Hepatocyte (in vitro differentiated cells): ENCODE measurements at regions not wholly inside any gene's neighbourhood (a gene's known extent, or its start where the extent isn't known, plus 50 kb on each side); places are given as distances from the start of the nearest gene placed in this dataset.

ENCODE experiments used
- DNase-seq: peaks from one replicate; pipeline ENCODE4 v3.0.0-alpha.2; 2016; ENCODE audit warnings: low spot score
- H2AFZ ChIP-seq: fragments of 200-600 bp; sonication (generic); 2 replicates; pipeline ENCODE4 v1.6.0; 2016; ENCODE audit warnings: antibody characterized with exemption, mild to moderate bottlenecking
- H3K27ac ChIP-seq: fragments of 200-600 bp; sonication (generic); 2 replicates; pipeline ENCODE4 v1.5.1; 2016; ENCODE audit warnings: mild to moderate bottlenecking
- H3K27me3 ChIP-seq: fragments of 200-600 bp; sonication (generic); 2 replicates; pipeline ENCODE4 v1.6.1; 2016
- H3K36me3 ChIP-seq: fragments of 200-600 bp; sonication (generic); replicated peaks from 2 replicates; pipeline ENCODE4 v1.5.1; 2016; ENCODE audit warnings: low read depth; ENCODE audit not compliant: insufficient read depth
- H3K4me1 ChIP-seq: fragments of 200-600 bp; sonication (generic); 2 replicates; pipeline ENCODE4 v1.5.1; 2016; ENCODE audit warnings: mild to moderate bottlenecking, moderate library complexity; ENCODE audit not compliant: insufficient read depth
- H3K4me2 ChIP-seq: fragments of 200-600 bp; sonication (generic); 2 replicates; pipeline ENCODE4 v1.6.0; 2016
- H3K4me3 ChIP-seq: fragments of 200-600 bp; sonication (generic); 2 replicates; pipeline ENCODE4 v1.5.1; 2016; ENCODE audit warnings: mild to moderate bottlenecking
- H3K79me2 ChIP-seq: fragments of 200-600 bp; sonication (generic); 2 replicates; pipeline ENCODE4 v1.6.0; 2017; ENCODE audit warnings: mild to moderate bottlenecking
- H3K9me2 ChIP-seq: fragments of 200-600 bp; sonication (generic); replicated peaks from 2 replicates; pipeline ENCODE4 v1.6.0; 2017; ENCODE audit warnings: mild to moderate bottlenecking; ENCODE audit not compliant: insufficient read depth
- H3K9me3 ChIP-seq: fragments of 200-600 bp; sonication (generic); 2 replicates; pipeline ENCODE4 v1.5.1; 2016; ENCODE audit warnings: low read depth, mild to moderate bottlenecking
- H4K20me1 ChIP-seq: fragments of 200-600 bp; sonication (generic); 2 replicates; pipeline ENCODE4 v1.6.0; 2016; ENCODE audit warnings: mild to moderate bottlenecking; ENCODE audit not compliant: insufficient read depth, poor library complexity, severe bottlenecking
- CTCF ChIP-seq: fragments of 200-600 bp; sonication (generic); IDR thresholded peaks from 2 replicates; pipeline ENCODE4 v1.5.1; 2016; ENCODE audit warnings: antibody characterized with exemption, mild to moderate bottlenecking; ENCODE audit not compliant: poor library complexity
- EZH2 ChIP-seq: fragments of 200-600 bp; sonication (generic); IDR thresholded peaks from 2 replicates; pipeline ENCODE4 v1.6.1; 2016; ENCODE audit warnings: antibody characterized with exemption, mild to moderate bottlenecking, borderline replicate concordance
- EZH2phosphoT487 ChIP-seq: fragments of 200-600 bp; sonication (generic); IDR thresholded peaks from one replicate; pipeline ENCODE4 v1.6.1; 2018; ENCODE audit warnings: antibody characterized with exemption, mild to moderate bottlenecking, low read depth, moderate library complexity; ENCODE audit not compliant: unreplicated experiment, severe bottlenecking
- WGBS: methylation state at CpG from one replicate; pipeline ENCODE4 v1.1.6; 2016; ENCODE audit warnings: low lambda C conversion rate; ENCODE audit errors: missing lambda C conversion rate; 5-methylcytosine and 5-hydroxymethylcytosine counted together

- 80% methylated on average over 5 of the region's 5 CpGs for WGBS
- Histone ChIP-seq H3K4me3 (no peak overlapping the region), H3K9me2 (no peaks in the 10 kb centered on the region), H3K79me2 (no peaks in the 10 kb centered on the region), H3K4me2 (no peak overlapping the region), H4K20me1 (no peaks in the 10 kb centered on the region), H3K36me3 (no peaks in the 10 kb centered on the region), H2AFZ (no peak overlapping the region), H3K27me3 (no peaks in the 10 kb centered on the region), H3K27ac (no peak overlapping the region), H3K4me1 (no peaks in the 10 kb centered on the region), H3K9me3 (no peaks in the 10 kb centered on the region)
- DNase-seq, result no peak
- TF ChIP-seq EZH2phosphoT487 (no peak), EZH2 (no peak), CTCF (no peak)
These were observed 122.0 kb upstream of the UNC5B start for GRCh38 chr10:71090330-71090729.

- Histone ChIP-seq H3K27me3 (no peaks in the 10 kb centered on the region), H2AFZ (no peak overlapping the region), H3K9me3 (no peaks in the 10 kb centered on the region), H3K36me3 (no peaks in the 10 kb centered on the region), H3K9me2 (no peaks in the 10 kb centered on the region), H3K4me2 (no peak overlapping the region), H4K20me1 (no peaks in the 10 kb centered on the region), H3K27ac (no peak overlapping the region), H3K4me1 (no peaks in the 10 kb centered on the region), H3K4me3 (no peak overlapping the region), H3K79me2 (no peaks in the 10 kb centered on the region)
- WGBS, result 96% methylated on average over 10 of the region's 10 CpGs
- no peak for TF ChIP-seq EZH2
- no peak for TF ChIP-seq EZH2phosphoT487
- no peak for TF ChIP-seq CTCF
- DNase-seq, result no peak
These were observed 121.6 kb upstream of the UNC5B start for GRCh38 chr10:71090801-71091200.

DNA sequence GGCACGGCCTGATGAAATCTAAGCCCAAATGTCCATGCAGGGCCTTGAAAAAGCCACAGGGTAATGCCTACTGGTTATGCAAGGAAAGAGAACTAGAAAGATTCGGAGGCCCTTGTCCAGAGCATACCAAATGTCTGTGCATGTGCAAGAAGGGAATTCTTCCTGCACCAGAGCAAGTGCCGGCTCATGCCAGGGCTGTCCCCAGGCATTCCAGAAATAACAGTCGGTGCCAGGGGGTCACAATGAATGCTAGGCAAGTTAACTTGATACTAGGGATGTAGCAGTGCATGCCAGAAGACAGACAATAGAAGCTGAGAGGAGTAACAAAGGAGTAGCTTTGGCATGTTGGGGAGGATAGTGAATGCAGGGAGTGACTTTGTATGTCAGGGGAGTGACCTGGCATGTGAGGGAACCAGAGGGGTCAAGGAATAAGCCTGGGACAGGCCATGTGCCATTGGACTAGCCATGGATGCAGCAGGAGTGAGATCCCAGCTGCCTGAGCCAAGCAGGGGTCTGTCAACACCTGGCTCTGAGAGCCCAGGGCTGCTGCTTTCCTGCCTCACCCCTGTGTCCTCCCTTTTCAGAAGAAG, 119.5 kb upstream of the UNC5B start:
- TF ChIP-seq EZH2 (no peak), EZH2phosphoT487 (no peak), CTCF (no peak)
- Histone ChIP-seq H3K4me2 (no peak overlapping the region), H3K9me2 (no peaks in the 10 kb centered on the region), H3K27ac (no peak overlapping the region), H3K4me3 (no peak overlapping the region), H3K79me2 (no peaks in the 10 kb centered on the region), H3K4me1 (no peaks in the 10 kb centered on the region), H3K27me3 (no peaks in the 10 kb centered on the region), H3K9me3 (no peaks in the 10 kb centered on the region), H3K36me3 (no peaks in the 10 kb centered on the region), H2AFZ (no peak overlapping the region), H4K20me1 (no peaks in the 10 kb centered on the region)
- no peak for DNase-seq
- 79% methylated on average over 4 of the region's 4 CpGs for WGBS

GRCh38 chr10:71093531-71093930, 118.8 kb upstream of the UNC5B start:
- WGBS, result 95% methylated on average over 2 of the region's 2 CpGs
- DNase-seq, result no peak

More at GRCh38 chr10:71093531-71093930, 118.8 kb upstream of the UNC5B start:
- Histone ChIP-seq H4K20me1 (no peaks in the 10 kb centered on the region), H3K4me1 (no peaks in the 10 kb centered on the region), H3K27me3 (no peaks in the 10 kb centered on the region), H3K27ac (no peak overlapping the region), H3K79me2 (no peaks in the 10 kb centered on the region), H3K4me3 (no peak overlapping the region), H2AFZ (no peak overlapping the region), H3K4me2 (no peak overlapping the region), H3K36me3 (no peaks in the 10 kb centered on the region), H3K9me3 (no peaks in the 10 kb centered on the region), H3K9me2 (no peaks in the 10 kb centered on the region)
- TF ChIP-seq CTCF, result no peak
- TF ChIP-seq EZH2, result no peak
- no peak for TF ChIP-seq EZH2phosphoT487
